MV-4-11 (cell line): ENCODE measurements at regions not wholly inside any gene's neighbourhood (a gene's known extent, or its start where the extent isn't known, plus 50 kb on each side); places are given as distances from the start of the nearest gene placed in this dataset.

Experiments
- DNase-seq: peaks from one replicate; lab custom pipeline; 2025; lab: John Stamatoyannopoulos, UW

DNA sequence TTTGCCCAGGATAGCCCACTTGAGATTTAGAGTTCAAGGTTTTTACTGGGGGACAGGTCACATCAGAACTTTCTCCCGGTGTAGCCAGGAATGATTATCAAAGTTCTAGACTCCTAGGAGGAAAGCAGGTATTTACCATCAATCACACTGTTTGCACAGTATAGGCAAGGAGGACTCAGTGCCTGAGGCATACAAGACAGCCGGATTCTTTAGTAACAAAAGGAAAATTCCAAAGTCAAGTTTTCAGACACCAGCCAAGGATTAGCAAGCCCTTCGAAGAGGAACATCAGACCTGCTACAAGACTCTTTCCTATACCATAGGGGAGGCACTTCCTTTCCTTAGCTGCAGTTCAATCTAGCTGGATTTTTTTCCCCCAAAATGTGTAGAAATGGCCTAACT is 197.8 kb upstream of the USP25 start:
- no peak for DNase-seq

- no peak for DNase-seq
These were observed 196.2 kb upstream of the USP25 start for GRCh38 chr21:15533618-15534017.

GRCh38 chr21:15534450-15534886 is 195.3 kb upstream of the USP25 start:
- peak; percentile 35 for DNase-seq

GRCh38 chr21:15539376-15539775 is 190.4 kb upstream of the USP25 start:
- no peak for DNase-seq

GRCh38 chr21:15543473-15543872 is 186.3 kb upstream of the USP25 start:
- DNase-seq, result peak; percentile 39

- no peak for DNase-seq
These were observed 180.1 kb upstream of the USP25 start for GRCh38 chr21:15549671-15550070.

GRCh38 chr21:15552914-15553494 is 176.8 kb upstream of the USP25 start:
- peak; percentile 56 for DNase-seq

DNA sequence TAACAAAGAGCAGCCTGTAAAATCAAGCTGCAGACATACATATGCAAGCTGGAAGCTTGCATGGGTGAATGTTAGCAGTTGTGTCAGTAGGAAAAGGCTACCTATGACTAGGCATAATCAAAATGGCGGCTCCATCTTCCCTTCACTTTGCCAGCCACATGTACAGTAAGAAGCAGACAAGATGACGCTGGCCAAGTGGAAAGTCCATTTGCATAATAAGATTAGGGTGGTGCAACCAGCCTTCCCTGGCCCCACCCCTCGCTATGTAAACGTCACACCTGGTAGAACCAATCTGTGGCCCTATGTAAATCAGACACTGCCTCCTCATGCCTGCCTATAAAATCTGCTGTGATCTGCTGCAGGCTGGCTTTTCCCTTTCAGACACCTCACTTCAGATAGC is 171.9 kb upstream of the USP25 start:
- no peak for DNase-seq

GRCh38 chr21:15558884-15559283 is 170.9 kb upstream of the USP25 start:
- no peak for DNase-seq

GRCh38 chr21:15559660-15560059 is 170.1 kb upstream of the USP25 start:
- no peak for DNase-seq

DNA sequence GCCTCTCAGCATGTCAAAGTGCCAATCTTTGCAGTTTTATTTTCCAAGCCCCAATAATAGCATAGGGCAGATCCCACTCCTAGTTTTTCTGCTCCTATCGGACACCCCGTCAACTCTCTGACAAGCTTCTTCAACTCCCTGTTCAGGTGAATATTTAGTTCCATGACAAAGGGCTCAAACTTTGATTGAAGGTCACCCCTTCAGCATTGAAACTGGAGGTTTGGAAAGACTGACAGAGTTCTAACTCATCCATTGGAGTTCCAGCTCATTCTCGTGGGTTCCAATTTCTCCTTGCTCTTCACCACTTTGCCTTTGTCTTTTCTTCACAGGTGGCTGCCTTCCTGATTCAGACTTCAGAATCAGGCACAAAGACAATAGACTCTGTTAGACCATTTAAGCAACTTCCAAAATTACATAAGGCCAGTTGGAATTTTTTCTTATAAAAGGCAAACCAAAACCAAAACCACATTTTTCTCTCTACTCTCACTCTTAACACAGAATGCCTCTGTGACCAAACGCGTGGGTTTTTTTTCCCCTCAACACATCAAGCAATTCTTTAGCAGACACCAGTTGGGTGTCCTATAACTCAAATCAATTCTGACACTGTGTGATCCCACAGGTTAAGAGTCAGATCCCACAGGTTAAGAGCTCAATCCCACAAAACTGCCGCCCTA is 169.3 kb upstream of the USP25 start:
- no peak for DNase-seq

- DNase-seq, result no peak
These were observed 167.0 kb upstream of the USP25 start for GRCh38 chr21:15562748-15563147.

GRCh38 chr21:15564907-15565306 is 164.9 kb upstream of the USP25 start:
- DNase-seq, result no peak

- no peak for DNase-seq
These were observed 163.1 kb upstream of the USP25 start for GRCh38 chr21:15566703-15567102.

- DNase-seq, result no peak
These were observed 162.6 kb upstream of the USP25 start for GRCh38 chr21:15567191-15567590.

DNA sequence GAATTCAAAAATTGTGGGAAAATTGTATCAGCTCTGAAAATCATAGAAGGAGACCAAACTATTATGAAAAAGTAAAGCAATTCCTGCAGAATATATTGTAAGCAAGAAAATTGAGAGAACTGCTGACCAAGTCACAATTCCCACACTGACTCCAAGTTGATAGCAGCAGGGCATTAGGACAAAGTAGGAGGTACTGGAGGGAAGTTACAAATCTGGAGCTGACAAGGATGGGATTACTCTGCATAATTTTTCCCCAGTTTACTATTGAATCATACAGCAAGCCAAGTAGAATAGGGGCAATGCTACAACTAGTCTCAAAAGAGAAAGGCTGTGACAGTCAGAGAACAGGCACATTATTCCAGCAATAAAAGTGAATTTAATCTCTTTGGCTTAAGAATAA is 161.3 kb upstream of the USP25 start:
- DNase-seq, result no peak

DNA sequence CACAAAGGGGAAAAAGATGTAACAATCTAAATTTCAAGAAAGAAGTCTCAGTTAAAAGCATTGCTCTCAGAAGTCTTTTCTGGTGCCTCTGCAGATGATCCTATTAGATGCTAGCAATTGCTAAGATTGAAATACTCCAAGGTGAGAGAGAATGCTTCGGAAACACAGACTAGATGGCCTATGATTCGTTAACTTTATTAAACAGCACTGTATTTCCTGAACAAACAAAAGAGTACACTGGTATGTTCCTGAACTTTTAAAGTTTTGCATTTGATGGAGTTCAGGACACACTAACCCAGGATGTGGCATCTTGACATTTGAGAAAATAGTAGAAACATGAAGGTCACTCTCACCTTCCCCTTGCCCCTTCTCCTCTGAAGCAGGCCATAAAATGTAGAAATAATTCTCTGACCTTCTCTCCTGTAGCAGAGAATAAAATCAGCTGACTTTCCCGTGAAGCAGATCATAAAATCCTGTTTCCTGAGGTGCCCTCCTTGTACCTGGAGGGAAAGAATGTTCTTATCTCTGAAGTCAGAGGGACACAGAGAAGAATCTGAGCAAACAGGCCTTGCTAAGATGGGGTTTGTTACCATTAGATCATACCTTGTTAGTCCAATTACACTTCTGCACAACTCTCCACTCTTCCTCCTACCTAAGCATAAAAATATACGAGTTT is 142.9 kb upstream of the USP25 start:
- DNase-seq, result no peak

- DNase-seq, result peak; percentile 37
These were observed 137.4 kb upstream of the USP25 start for GRCh38 chr21:15592271-15592860.

- no peak for DNase-seq
These were observed 136.8 kb upstream of the USP25 start for GRCh38 chr21:15592957-15593356.

DNA sequence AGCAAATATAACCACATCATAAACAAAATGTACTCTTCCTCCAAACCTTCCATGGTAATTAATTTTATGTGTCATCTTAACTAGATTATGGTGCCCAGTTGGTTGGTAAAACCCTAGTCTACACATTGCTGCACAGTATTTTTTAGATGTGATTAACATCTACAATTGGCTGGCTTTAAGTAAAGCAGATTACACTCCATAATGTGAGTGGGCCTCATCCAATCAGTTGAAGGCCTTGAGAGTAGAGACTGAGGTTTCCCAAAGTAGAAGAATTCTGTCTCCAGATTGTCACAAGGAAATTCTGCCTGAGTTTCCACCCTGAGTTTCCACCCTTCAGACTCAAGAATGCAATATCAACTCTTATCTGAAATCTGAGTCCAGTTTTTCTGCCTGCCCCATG is 128.4 kb upstream of the USP25 start:
- DNase-seq, result no peak

DNA sequence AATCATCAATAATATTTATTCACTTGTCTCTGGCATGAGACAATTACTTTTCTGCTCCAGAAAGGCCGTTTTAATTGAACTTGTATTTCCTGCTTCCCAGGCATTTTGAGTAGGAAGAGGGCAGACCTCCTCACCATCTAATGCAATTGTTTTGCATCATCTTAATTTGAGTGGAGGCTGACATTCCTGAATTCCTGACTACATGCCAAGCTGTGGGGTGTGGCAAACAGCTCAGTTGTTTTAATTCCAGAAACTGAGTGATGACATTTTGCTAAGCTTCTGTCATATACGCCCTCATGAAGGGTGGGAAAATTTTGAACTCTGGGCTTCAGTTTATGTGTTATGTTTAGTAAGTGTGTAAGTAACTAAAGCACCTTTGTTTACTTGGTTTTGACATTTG is 125.4 kb upstream of the USP25 start:
- DNase-seq, result no peak

DNA sequence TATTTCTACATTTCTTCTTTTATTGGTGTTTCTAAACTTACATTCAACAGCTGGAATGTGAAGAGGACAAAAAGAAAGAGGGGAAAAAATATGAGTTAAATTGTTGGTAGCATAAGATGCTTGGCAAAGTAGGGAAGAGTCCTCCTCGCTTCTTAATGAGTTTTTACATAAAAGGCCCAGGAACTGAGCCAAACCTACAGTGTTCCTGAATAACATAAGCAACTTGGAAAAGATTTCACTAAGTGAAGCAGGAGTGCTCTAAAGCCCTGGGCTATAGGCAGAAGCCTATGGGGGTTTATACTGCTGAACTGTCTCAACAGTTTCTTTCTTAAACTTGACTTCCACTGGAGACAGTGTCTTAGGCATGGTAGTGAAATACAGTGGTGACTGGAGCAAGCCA is 115.0 kb upstream of the USP25 start:
- DNase-seq, result no peak
